OCI-LY7 (cell line): ENCODE measurements at regions not wholly inside any gene's neighbourhood (a gene's known extent, or its start where the extent isn't known, plus 50 kb on each side); places are given as distances from the start of the nearest gene placed in this dataset.

Experiments
- CTCF ChIP-seq: fragments of 200-600 bp; sonication (generic); conservative IDR thresholded peaks from 2 replicates; pipeline ENCODE4 v1.5.1; 2014; ENCODE audit warnings: mild to moderate bottlenecking, antibody characterized with exemption, low read length, moderate library complexity, mixed read lengths
- EZH2phosphoT487 ChIP-seq: fragments of 200-600 bp; sonication (generic); IDR thresholded peaks from 2 replicates; pipeline ENCODE4 v1.6.1; 2018; ENCODE audit warnings: low read depth, borderline replicate concordance, mild to moderate bottlenecking, mixed run types, antibody characterized with exemption, low read length, moderate library complexity, mixed read lengths

GRCh38 chr4:54439831-54440243, 210.7 kb downstream of the PDGFRA start:
- TF ChIP-seq CTCF: no peak
- no peak for TF ChIP-seq EZH2phosphoT487
